GM19468 (cell line): ENCODE measurements at regions not wholly inside any gene's neighbourhood (a gene's known extent, or its start where the extent isn't known, plus 50 kb on each side); places are given as distances from the start of the nearest gene placed in this dataset.
A peak's percentile ranks its signal among the peaks of the same experiment; 100 is the strongest.

ENCODE experiments used
- ATAC-seq: cut with Tn5 transposase; IDR thresholded peaks from one replicate; pipeline ENCODE4 v1.9.1; 2021; ENCODE audit warnings: mild to moderate bottlenecking, moderate library complexity, moderate number of reproducible peaks; ENCODE audit not compliant: unreplicated experiment; ENCODE audit errors: extremely low read depth

DNA sequence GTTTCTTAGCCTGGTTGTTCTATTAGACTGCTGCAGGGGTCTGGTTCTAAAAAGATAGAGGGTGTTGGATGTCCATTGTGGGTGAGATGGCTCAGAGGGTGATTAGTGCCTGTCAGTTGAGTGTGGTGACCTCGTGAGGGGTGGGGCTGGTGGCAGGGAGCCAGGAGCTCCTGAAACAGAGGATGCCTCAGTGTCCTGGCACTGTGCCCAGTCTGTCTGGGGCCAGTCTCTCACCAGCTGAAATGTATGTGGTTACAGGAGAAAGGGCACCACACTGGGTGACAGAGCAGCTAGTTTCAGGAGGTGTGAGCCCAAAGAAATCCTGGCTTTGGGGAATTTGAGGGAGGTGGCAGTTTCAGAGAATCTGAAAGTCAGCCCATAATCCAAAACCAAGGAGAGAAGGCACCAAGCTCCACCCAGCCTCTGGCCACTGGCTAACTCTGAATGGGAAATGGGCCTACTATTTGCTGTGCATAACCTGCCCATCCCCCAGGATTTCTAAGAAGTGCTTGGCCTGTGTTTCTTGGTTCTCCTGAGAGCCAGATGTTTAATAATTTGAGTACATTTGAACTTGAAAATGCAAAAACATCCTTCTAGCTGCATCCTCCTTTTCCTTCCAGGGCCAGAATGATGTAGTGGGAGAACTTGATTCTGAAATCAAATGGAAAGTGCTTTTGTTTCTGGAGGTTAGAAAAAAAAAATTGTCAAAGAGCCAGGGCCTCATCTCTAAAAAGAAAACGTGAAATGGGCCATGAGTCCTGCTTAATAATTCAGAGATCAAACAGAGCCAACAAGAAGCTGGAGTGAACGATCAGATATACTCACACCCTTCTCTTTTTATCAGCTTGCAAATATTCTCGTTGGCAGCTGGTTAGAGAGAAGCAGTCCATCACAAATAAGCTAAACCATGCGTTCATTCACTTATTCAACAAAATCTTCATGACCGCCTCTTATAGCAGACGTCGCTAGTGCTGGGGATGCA, 92.3 kb downstream of the B3GNT2 start:
- ATAC-seq, result peak; percentile 90

- no peak for ATAC-seq
Measured at GRCh38 chr2:62287282-62287681, 91.4 kb downstream of the B3GNT2 start.

DNA sequence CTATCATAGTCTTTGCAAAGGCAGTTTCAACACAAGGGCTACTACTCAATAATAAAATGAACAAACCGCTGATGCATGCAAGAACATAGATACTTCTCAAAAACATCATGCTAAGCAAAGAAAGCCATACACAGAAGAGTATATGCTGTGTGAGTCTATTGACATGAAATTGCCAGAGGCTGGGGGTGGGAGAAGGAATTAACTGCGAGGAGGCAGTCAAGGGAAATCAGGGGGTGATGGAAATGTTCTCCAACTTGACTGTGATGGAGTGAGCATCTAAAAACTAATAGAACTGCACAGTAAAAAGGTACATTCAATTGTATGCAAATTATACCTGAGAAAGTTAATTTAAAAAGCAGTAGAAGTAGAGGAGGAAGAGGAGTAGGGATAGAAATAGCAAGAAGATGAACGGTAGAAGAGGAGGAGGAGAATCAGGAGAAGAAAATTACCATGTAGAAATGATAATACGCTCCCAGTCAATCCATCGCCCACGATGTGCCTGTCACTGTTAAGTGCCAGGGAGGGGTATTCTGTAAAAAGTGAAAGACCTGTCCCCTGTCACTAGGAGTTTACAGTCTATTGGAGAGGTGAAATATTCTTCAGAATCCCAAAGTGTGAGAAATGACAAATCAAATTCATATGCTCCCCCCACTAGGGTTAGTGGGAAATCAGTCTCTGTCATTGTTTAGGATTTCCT, 90.3 kb downstream of the B3GNT2 start:
- no peak for ATAC-seq

GRCh38 chr2:62284980-62285379, 89.1 kb downstream of the B3GNT2 start:
- ATAC-seq, result no peak

DNA sequence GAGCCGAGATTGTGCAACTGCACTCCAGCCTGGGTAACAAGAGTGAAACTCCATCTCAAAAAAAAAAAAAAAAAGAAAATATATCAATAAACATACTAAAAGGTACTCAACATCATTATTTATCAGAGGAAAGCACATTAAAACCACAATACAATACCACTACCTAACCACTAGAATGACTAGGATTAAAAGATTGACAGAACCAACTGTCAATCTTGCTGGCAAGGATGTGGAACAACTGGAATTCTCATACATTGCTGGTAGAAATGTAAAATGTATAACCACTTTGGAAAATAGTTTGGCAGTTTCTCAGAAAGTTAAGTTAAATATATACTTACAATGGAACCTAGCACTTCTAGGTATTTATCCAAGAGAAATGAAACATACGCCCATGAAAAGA, 88.6 kb downstream of the B3GNT2 start:
- no peak for ATAC-seq

DNA sequence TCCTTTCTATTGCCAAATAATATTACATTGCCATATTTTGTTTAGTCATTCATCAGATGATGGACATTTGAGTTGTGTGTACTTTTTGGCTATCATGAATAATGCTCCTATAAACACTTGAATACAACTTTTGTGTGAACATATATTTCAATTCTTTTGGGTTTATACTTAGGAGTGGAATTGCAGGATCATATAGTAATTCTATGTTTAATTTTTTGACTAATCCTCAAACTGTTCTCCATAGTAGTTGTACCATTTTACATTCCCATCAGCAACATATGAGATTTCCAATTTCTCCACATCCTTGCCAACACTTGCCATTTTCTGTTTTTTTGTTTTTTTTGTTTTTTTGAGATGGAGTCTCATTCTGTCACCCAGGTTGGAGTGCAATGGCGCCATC, 87.2 kb downstream of the B3GNT2 start:
- ATAC-seq, result no peak

DNA sequence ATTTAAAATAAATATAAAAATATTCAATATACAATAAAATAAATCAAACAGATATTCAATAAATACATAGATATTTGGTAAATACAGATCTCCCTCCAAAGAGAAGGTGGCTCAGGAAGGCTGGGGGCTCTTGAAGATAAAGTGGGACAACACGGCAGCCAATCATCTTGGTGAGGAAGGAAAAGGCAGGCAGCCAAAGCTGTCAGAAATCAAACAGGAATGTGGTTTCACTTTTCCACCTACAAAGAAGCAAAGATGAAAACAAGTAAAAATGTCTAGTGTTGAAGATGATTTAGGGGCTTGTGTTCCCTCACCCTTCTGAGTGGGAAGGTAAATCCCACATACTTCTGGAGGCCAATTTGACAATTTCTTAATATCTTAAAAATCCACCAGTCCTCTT, 85.7 kb downstream of the B3GNT2 start:
- ATAC-seq, result no peak

- no peak for ATAC-seq
Measured at GRCh38 chr2:62277688-62278087, 81.8 kb downstream of the B3GNT2 start.
